Stimulated activated naive CD8-positive, alpha-beta T cell treated with anti-CD3 and anti-CD28 coated beads, Interleukin-15, Interleukin-2, amounts not matched to agents 100 ng/mL and 50 ng/mL, for 24 hours (primary cell): ENCODE measurements at regions not wholly inside any gene's neighbourhood (a gene's known extent, or its start where the extent isn't known, plus 50 kb on each side); places are given as distances from the start of the nearest gene placed in this dataset.

Experiments used
- H3K27ac Mint-ChIP-seq: one replicate; pipeline ENCODE4 v1.8.0; 2021; ENCODE audit warnings: mild to moderate bottlenecking, mixed read lengths
- H3K27me3 Mint-ChIP-seq: one replicate; pipeline ENCODE4 v1.8.0; 2021; ENCODE audit warnings: mixed read lengths
- H3K36me3 Mint-ChIP-seq: one replicate; pipeline ENCODE4 v1.8.0; 2021; ENCODE audit warnings: low read depth, mixed read lengths
- H3K4me1 Mint-ChIP-seq: one replicate; pipeline ENCODE4 v1.8.0; 2021; ENCODE audit warnings: low read depth, mixed read lengths
- H3K4me3 Mint-ChIP-seq: one replicate; pipeline ENCODE4 v1.8.0; 2021; ENCODE audit warnings: mild to moderate bottlenecking, mixed read lengths
- H3K9me3 Mint-ChIP-seq: one replicate; pipeline ENCODE4 v1.8.0; 2021; ENCODE audit warnings: mixed read lengths

- no peak overlapping the region for H3K4me3 Mint-ChIP-seq
- H3K27me3 Mint-ChIP-seq, result no peaks in the 10 kb centered on the region
- H3K4me1 Mint-ChIP-seq, result no peaks in the 10 kb centered on the region
- no peak overlapping the region for H3K27ac Mint-ChIP-seq
- H3K9me3 Mint-ChIP-seq, result peaks cover 3% of the 10 kb centered on the region
- no peaks in the 10 kb centered on the region for H3K36me3 Mint-ChIP-seq
Observed at GRCh38 chr18:38025433-38026038, 459.9 kb upstream of the CELF4 start.

DNA sequence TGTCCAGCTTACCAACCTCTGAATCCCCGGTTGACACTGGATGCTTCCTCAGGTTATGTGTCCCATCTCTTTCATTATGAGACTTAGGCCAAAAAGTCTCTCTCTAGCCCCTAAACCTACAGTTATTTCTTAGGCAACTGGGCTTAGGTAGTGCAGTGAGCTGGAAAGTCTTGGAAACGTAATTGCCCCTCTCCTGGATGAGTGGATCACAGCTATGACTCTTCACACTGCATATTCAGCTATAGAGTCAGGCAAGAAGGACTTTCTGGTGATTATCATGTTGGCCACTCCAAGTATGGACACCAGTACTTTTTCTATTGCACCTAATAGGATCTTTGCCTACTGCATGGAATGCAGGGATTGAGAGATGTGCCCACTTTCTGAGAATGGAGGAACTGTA is 458.3 kb upstream of the CELF4 start:
- Mint-ChIP-seq H3K27me3 (no peaks in the 10 kb centered on the region), H3K4me1 (no peaks in the 10 kb centered on the region), H3K9me3 (no peaks in the 10 kb centered on the region), H3K4me3 (no peak overlapping the region), H3K36me3 (no peaks in the 10 kb centered on the region), H3K27ac (no peak overlapping the region)

GRCh38 chr18:38022234-38022633 is 456.6 kb upstream of the CELF4 start:
- H3K4me3 Mint-ChIP-seq, result no peak overlapping the region
- H3K27me3 Mint-ChIP-seq, result no peaks in the 10 kb centered on the region
- H3K36me3 Mint-ChIP-seq, result no peaks in the 10 kb centered on the region
- peaks cover 5% of the 10 kb centered on the region for H3K9me3 Mint-ChIP-seq
- H3K4me1 Mint-ChIP-seq, result no peaks in the 10 kb centered on the region
- H3K27ac Mint-ChIP-seq, result no peak overlapping the region

- no peak overlapping the region for H3K27ac Mint-ChIP-seq
- H3K9me3 Mint-ChIP-seq, result peaks cover 12% of the 10 kb centered on the region
Observed at GRCh38 chr18:38019292-38019691, 453.7 kb upstream of the CELF4 start.

DNA sequence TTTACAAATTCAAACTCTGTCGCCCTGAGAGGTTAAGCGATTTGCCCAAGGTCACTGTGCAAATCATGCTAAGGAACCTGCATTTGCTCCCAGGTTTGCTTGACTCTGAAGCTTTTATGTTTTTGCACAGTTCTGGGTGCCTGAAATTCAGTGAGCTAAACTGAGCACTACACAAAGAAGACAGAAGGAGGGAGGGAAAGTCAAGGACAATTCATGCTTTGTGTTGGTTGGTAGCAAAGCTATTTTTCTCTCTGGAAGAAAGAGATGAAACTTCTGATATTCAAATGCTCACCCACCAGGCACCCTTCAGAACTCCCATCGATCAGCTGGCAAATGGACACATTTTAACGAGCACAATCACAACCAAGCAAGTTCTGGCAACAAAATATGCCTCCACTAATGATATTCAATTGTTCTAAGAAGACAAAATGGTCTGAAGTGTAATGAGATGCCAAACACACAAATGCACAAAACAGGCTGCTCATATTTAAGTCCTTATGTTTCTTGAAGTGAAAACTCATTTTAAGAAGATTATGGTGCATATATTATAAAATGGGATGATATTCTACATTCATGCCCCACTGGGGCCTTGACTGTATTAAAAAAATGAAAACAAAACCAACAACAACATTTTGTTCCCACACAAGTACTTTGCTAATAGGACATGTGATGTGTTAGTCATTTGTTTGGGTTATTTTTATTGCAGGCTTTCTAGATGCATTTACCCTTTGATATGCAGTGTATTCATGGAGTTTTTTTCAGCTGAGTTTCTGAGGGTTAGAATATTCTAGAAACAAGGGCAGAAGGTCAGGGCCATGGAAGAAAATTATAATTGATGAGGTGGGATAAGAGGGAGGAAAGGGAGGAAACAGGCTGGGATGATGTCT is 445.6 kb upstream of the CELF4 start:
- no peaks in the 10 kb centered on the region for H3K27me3 Mint-ChIP-seq
- no peak overlapping the region for H3K4me3 Mint-ChIP-seq
- H3K27ac Mint-ChIP-seq, result no peak overlapping the region
- no peaks in the 10 kb centered on the region for H3K36me3 Mint-ChIP-seq
- peaks cover 11% of the 10 kb centered on the region for H3K9me3 Mint-ChIP-seq
- no peaks in the 10 kb centered on the region for H3K4me1 Mint-ChIP-seq

More at GRCh38 chr18:38019292-38019691, 453.7 kb upstream of the CELF4 start:
- H3K4me3 Mint-ChIP-seq, result no peak overlapping the region
- H3K4me1 Mint-ChIP-seq, result no peaks in the 10 kb centered on the region
- H3K27me3 Mint-ChIP-seq, result no peaks in the 10 kb centered on the region
- H3K36me3 Mint-ChIP-seq, result no peaks in the 10 kb centered on the region

- Mint-ChIP-seq H3K27me3 (no peaks in the 10 kb centered on the region), H3K27ac (no peak overlapping the region), H3K4me3 (no peak overlapping the region), H3K4me1 (no peaks in the 10 kb centered on the region), H3K36me3 (no peaks in the 10 kb centered on the region), H3K9me3 (peaks cover 5% of the 10 kb centered on the region)
Observed at GRCh38 chr18:38010037-38010436, 444.4 kb upstream of the CELF4 start.

DNA sequence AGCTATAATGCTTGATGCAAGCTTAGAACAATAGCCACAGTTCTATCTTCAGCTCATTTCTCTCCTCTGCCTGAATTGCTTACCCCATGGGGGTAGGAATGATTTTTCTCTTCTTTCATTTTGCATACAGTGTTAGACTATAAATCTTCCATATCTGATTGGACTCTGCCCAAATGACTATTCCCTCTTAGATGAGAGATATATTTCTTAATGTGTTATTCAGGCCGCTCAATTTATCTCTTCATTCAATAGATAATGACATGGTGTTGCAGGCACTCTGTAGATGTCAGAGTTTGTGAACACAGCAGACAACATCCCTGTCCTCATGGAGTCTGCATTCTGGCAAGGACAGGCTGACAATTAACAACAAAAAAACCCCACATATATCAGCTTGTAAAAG is 443.7 kb upstream of the CELF4 start:
- Mint-ChIP-seq H3K9me3 (peaks cover 7% of the 10 kb centered on the region), H3K36me3 (no peaks in the 10 kb centered on the region), H3K4me3 (no peak overlapping the region), H3K27me3 (no peaks in the 10 kb centered on the region), H3K4me1 (no peaks in the 10 kb centered on the region), H3K27ac (no peak overlapping the region)

DNA sequence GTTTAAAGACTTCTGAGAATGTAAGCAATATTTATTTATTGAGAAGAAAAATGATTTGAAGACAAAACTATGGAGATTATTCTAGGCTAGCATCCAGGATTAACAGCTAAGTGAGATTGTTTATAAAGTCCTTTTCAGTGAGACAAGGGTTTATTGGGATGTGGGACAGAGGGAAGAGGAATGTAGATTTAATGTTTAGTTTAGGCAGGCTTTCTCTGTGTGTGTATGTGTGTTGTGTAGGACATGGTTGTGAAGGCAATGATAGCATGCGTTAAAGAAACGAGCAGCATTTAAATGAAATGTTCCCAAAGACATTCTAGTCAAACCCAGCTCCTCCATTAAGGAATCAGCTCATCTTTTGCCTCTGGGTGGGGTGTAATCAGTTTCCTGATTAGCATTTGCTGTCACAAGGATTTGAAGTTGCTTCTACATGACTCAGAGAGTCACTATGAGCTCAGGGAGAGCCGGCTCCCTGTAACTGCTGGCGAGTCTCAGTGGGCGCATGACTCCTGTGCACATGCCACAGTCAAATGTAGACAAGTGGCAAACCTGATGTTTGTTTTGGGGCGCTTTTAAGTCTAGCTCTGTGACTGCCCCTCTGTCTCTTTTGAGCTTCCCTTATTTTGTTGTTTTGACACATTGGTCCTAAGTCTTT is 442.2 kb upstream of the CELF4 start:
- H3K9me3 Mint-ChIP-seq, result peaks cover 7% of the 10 kb centered on the region
- no peaks in the 10 kb centered on the region for H3K36me3 Mint-ChIP-seq
- H3K4me3 Mint-ChIP-seq, result no peak overlapping the region
- no peaks in the 10 kb centered on the region for H3K27me3 Mint-ChIP-seq
- H3K27ac Mint-ChIP-seq, result no peak overlapping the region
- no peaks in the 10 kb centered on the region for H3K4me1 Mint-ChIP-seq

GRCh38 chr18:38007026-38007425 is 441.4 kb upstream of the CELF4 start:
- Mint-ChIP-seq H3K4me3 (no peak overlapping the region), H3K4me1 (no peaks in the 10 kb centered on the region), H3K27me3 (no peaks in the 10 kb centered on the region), H3K27ac (no peak overlapping the region), H3K36me3 (no peaks in the 10 kb centered on the region), H3K9me3 (peaks cover 7% of the 10 kb centered on the region)

- H3K36me3 Mint-ChIP-seq, result no peaks in the 10 kb centered on the region
- no peaks in the 10 kb centered on the region for H3K4me1 Mint-ChIP-seq
- H3K9me3 Mint-ChIP-seq, result peaks cover 7% of the 10 kb centered on the region
- no peak overlapping the region for H3K27ac Mint-ChIP-seq
- no peaks in the 10 kb centered on the region for H3K27me3 Mint-ChIP-seq
- H3K4me3 Mint-ChIP-seq, result no peak overlapping the region
Observed at GRCh38 chr18:38006541-38006940, 440.9 kb upstream of the CELF4 start.

DNA sequence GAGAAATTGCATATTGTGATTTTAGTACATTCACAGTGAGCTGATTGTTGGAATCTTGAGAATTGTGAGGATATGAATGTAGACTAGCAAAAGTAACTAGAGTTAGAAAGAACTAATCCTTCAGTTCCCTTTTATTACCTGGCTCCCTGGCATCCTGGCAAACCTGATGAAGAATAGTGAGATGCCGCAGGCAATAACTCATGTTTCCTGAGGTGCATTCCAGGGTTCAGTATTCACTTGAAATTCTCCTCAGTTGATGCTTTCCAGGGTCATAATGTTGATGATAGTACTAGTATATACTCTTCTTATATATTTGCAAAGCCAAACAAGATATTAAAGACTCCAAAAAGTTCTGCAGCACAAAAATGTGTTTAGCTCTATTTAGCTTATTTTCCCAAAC is 432.1 kb upstream of the CELF4 start:
- Mint-ChIP-seq H3K9me3 (peaks cover 3% of the 10 kb centered on the region), H3K27ac (no peak overlapping the region), H3K36me3 (no peaks in the 10 kb centered on the region), H3K4me1 (no peaks in the 10 kb centered on the region), H3K27me3 (no peaks in the 10 kb centered on the region), H3K4me3 (no peak overlapping the region)

DNA sequence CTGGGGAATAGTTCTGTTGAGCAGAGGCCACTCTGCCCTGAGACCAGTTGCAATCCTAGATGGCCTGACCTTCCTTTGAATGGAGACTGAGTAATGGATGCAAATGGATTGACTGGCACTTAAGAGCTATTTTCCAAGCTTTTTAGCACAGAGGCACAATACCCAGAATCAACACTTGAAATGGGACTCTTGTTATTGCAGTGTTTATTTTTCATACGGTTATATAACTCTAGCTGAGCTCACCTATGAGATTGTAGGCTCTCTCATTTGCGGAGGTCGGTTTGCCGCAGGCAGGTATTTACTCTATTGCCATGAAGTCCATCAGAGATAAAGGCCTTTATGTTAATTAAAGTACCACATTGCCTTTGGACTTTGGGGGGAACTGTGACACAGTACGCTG is 422.3 kb upstream of the CELF4 start:
- Mint-ChIP-seq H3K27ac (no peak overlapping the region), H3K9me3 (peaks cover 9% of the 10 kb centered on the region), H3K4me1 (no peaks in the 10 kb centered on the region), H3K36me3 (no peaks in the 10 kb centered on the region), H3K4me3 (no peak overlapping the region), H3K27me3 (no peaks in the 10 kb centered on the region)

- no peak overlapping the region for H3K27ac Mint-ChIP-seq
- no peaks in the 10 kb centered on the region for H3K4me1 Mint-ChIP-seq
- no peaks in the 10 kb centered on the region for H3K27me3 Mint-ChIP-seq
- peaks cover 14% of the 10 kb centered on the region for H3K9me3 Mint-ChIP-seq
- no peak overlapping the region for H3K4me3 Mint-ChIP-seq
- H3K36me3 Mint-ChIP-seq, result no peaks in the 10 kb centered on the region
Observed at GRCh38 chr18:37986665-37987064, 421.1 kb upstream of the CELF4 start.

DNA sequence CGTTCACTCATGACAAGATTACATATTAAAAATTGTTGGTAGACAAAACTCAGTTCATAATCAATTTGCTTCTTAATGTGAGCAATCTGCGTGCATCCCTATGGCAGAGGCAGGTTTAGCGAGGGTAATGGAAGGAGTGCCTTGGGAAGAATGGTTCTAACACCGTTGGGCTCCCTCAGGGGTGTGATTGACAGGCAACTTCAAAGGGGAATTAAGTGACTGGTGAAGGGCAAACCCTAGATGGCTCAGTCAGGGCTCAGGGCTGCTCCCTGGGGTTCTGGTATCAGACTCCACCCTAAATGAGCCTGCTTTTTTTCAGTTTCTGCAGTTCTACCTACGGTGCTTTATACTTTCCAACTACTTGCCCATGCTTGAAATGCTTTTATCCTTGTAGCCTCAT is 419.5 kb upstream of the CELF4 start:
- H3K36me3 Mint-ChIP-seq, result no peaks in the 10 kb centered on the region
- H3K27me3 Mint-ChIP-seq, result no peaks in the 10 kb centered on the region
- no peak overlapping the region for H3K4me3 Mint-ChIP-seq
- no peak overlapping the region for H3K27ac Mint-ChIP-seq
- peaks cover 5% of the 10 kb centered on the region for H3K9me3 Mint-ChIP-seq
- H3K4me1 Mint-ChIP-seq, result no peaks in the 10 kb centered on the region

GRCh38 chr18:37980556-37980955 is 415.0 kb upstream of the CELF4 start:
- no peak overlapping the region for H3K27ac Mint-ChIP-seq
- no peaks in the 10 kb centered on the region for H3K27me3 Mint-ChIP-seq
- no peaks in the 10 kb centered on the region for H3K4me1 Mint-ChIP-seq
- no peak overlapping the region for H3K4me3 Mint-ChIP-seq
- H3K36me3 Mint-ChIP-seq, result no peaks in the 10 kb centered on the region
- H3K9me3 Mint-ChIP-seq, result peaks cover 16% of the 10 kb centered on the region
